Myocyte (in vitro differentiated cells): ENCODE measurements at regions not wholly inside any gene's neighbourhood (a gene's known extent, or its start where the extent isn't known, plus 50 kb on each side); places are given as distances from the start of the nearest gene placed in this dataset.
A peak's percentile ranks its signal among the peaks of the same experiment; 100 is the strongest.
"Not testable (repeated sequence)": the region's sequence is repeated elsewhere in the genome, so short reads cannot be mapped to it uniquely, and the experiment has no call there.

Experiments
- DNase-seq: peaks from one replicate; pipeline ENCODE4 v3.0.0-alpha.2; 2012; ENCODE audit warnings: low read depth

GRCh38 chr10:123375097-123375496, 220.9 kb downstream of the BUB3 start:
- no peak for DNase-seq

DNA sequence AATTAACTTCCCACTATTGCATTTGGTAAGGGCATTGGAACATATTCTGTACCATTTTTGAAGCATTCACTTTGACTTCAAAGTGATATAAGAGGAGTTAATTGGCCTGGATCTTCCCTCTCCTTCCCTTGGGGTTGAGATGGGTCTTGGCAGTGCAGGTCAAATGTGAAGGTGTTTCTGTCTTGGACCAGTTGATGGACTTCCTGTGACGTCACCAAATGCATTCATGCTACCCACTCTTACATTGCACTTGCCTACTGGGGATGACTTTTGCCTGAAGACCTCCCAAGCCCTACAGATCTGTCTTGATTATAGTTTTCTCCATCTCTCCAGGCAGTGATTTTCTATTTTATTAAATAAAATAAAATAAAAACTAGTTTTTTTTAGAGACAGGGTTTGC, 221.5 kb downstream of the BUB3 start:
- no peak for DNase-seq

DNA sequence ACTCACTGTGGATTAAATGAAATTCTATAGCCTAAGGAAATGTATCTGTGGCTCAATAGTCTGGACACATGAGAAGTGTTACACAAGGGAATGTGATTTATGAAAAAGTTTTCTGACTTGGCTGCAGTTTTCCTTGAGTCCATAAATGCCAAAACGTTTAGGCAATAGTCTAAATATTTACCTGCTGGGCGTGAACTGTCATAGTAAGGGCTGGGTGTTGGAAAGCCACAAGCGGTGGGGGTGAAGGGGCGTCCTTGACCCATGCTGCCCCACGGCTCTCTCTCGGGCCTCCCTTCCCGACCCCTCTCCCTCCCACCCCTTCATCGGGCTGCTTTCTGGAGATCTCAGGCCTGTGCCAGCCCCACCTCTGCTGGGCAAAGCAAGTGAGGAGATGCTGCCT, 223.7 kb downstream of the BUB3 start:
- DNase-seq, result no peak

GRCh38 chr10:123378302-123378701, 224.1 kb downstream of the BUB3 start:
- no peak for DNase-seq

- no peak for DNase-seq
Measured at GRCh38 chr10:123379156-123379555, 225.0 kb downstream of the BUB3 start.

DNA sequence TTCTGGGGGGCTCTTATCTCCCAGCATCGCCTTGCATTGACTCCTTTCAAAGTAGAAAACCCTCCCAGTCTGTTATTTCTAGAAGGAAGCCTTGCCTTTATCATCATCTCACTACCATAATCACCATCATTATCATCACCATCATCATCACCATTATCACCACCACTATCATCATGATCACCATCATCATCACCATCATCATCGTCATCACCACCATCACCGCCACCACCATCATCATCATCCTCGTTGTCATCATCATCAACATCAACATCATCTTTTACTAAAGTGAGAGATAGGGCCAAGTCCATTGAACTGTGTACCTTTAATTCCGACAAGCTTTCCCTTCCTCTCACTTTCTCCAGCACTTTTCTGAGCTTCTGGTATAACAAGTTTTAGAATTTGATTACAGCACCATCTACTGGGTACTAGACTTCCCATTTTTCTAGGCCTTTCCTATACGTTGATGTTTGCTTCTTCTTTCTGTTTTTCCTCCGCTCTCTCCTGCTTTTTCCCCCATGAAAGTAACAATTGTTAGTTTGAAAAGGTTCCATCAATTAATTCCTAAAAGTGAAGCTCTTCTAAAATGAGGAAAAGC, 226.4 kb downstream of the BUB3 start:
- peak; percentile 47 for DNase-seq

DNA sequence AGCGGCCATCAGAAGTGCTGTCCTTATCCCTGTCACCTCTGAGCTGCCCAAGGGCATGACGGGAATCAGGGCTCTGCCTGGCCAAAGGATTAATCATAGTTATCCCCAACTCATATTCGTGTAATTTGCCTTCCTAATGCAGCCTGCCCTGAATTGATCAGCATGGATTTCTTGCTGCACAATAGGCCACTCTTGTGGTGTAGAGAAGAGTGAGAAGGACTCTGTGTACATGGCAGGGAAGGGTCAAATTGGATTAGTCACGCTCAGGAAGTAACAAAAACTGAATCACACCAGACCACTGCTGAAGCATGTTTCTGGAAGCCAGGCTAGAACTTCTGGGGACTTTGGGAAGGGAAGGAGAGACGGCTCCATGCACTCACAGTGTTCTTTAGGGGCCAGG, 227.0 kb downstream of the BUB3 start:
- no peak for DNase-seq

DNA sequence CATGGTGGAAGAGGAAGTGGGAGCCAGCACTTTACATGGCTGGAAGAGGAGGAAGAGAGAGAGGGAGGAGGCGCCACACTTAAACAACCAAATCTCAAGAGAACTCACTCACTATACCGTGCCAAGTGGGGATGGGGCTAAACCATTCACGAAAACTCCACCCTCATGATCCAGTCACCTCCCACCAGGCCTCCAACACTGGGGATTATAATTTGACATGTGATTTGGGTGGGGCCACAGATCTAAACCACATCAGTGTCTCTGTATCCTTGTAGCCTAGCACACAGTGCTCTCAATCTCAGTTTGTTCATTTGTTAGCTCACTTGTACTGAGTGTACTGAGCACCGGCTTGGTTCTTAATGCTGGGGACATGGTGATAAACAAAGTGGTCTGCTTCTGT, 228.3 kb downstream of the BUB3 start:
- DNase-seq, result no peak

- no peak for DNase-seq
Measured at GRCh38 chr10:123385508-123386080, 231.4 kb downstream of the BUB3 start.

- no peak for DNase-seq
Measured at GRCh38 chr10:123389520-123389919, 235.3 kb downstream of the BUB3 start.

GRCh38 chr10:123390332-123390731, 236.1 kb downstream of the BUB3 start:
- no peak for DNase-seq

- DNase-seq, result no peak
Measured at GRCh38 chr10:123390874-123391273, 236.7 kb downstream of the BUB3 start.

DNA sequence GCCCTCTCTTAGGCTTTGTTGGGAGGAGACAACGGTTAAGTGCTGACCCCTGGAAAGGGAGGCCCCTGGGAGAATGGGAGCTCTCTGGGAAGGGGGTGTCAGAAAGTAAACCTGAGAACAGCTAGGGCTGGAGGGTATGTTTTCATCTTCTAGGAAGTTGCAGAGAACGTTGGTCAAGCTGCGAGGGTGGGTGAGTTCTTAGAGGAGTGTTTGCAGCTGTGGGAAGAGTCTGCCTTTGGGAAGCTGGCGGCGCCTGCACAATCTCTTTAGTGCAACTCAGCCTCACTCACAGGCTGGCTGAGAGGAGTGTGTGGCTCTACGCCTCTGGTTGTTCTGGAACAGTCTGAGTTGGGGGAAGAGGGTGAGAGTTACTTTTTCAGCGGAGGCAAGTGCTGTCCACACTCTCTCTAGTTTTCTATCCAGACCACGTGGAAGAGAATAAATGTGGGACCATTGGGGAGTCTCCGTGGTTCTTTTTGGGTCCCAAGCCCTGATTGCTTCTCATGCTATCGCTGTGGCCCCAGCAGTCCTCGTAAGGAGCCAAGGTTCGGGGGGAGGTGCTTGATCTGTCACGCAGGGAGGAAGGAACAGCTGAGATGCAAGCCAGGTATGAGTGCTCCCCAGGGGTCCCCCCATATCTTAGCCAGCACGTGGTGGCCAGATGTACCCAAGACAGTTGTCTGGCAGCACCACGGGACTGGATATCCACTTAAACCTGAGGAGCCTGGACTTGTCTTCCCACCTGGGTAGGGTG, 237.2 kb downstream of the BUB3 start:
- no peak for DNase-seq

- DNase-seq, result no peak
Measured at GRCh38 chr10:123392182-123392963, 238.2 kb downstream of the BUB3 start.

- no peak for DNase-seq
Measured at GRCh38 chr10:123393170-123393569, 239.0 kb downstream of the BUB3 start.

- DNase-seq, result no peak
Measured at GRCh38 chr10:123394382-123394781, 240.2 kb downstream of the BUB3 start.

DNA sequence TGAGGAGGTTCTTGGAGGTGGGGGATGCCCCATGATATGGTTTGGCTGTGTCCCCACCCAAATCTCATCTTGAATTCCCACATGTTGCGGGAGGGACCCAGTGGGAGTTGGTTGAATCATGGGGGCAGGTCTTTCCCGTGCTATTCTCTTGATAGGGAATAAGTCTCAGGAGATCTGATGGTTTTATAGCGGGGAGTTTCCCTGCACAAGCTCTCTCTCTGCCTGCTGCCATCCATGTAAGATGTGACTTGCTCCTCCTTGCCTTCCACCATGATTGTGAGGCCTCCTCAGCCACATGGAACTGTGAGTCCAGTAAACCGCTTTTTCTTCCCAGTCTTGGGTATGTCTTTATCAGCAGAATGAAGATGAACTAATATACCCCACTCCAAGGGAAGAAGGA, 241.0 kb downstream of the BUB3 start:
- DNase-seq, result not testable (repeated sequence)

DNA sequence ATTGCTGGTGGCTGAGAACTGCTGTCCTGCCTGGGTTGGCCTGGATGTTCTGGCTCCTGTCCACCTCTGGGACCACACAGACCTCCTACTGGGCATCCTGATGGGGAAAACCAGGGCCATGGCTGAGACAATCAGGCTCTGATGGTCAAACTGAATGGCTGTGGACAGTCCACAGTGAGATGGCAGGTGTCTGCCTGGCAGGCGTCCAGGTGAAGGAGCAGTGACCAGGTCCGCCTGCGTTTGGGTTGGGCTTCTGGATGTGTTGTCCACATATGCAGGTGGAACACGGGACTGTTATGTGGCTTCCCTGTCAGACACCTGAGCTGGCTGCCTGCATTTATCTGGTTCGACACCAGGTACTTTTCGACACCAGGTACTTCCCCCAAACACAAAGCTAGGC, 241.7 kb downstream of the BUB3 start:
- no peak for DNase-seq

- DNase-seq, result no peak
Measured at GRCh38 chr10:123398180-123398591, 244.0 kb downstream of the BUB3 start.

- DNase-seq, result no peak
Measured at GRCh38 chr10:123398756-123399155, 244.6 kb downstream of the BUB3 start.

- no peak for DNase-seq
Measured at GRCh38 chr10:123399276-123399839, 245.2 kb downstream of the BUB3 start.

DNA sequence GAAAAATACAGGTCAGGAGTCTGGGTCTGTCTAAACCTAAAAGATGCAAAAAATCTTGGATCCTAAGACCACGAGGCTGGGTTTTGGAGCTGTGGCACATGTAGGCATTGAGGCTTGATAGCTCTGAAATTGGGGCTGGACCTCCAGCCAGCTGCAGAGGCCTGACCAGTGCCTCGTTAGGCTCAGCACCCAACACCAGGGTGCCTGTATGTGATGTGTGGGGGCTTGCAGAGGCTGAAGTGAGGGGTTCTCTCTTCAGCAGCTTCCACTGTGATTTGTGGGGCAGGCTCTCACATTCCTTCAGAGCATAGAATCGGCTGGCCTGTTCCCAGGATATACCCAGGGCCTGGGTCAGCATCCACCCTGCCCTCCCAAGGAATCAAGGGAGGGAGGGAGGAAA, 247.8 kb downstream of the BUB3 start:
- DNase-seq, result no peak
